COLO668 (cell line): ENCODE measurements at regions not wholly inside any gene's neighbourhood (a gene's known extent, or its start where the extent isn't known, plus 50 kb on each side); places are given as distances from the start of the nearest gene placed in this dataset.

Experiments
- DNase-seq: peaks from one replicate; lab custom pipeline; 2025; ENCODE audit not compliant: unreplicated experiment; lab: John Stamatoyannopoulos, UW

DNA sequence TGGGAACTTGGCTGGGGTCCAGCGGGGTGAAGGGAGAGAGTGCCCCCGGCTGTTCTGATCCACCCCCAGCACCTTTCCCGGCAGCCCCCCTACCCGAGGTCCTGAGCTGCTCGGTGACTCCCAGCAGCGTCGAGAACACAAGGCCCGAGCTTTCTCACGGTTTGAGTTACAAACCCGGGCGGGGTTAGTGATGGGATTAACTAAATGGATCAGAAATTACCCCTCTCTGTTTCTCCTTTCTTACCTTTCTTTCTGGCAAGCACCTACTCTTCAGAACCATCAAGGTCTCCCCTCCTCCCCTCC is 139.4 kb upstream of the GPC1 start:
- no peak for DNase-seq

DNA sequence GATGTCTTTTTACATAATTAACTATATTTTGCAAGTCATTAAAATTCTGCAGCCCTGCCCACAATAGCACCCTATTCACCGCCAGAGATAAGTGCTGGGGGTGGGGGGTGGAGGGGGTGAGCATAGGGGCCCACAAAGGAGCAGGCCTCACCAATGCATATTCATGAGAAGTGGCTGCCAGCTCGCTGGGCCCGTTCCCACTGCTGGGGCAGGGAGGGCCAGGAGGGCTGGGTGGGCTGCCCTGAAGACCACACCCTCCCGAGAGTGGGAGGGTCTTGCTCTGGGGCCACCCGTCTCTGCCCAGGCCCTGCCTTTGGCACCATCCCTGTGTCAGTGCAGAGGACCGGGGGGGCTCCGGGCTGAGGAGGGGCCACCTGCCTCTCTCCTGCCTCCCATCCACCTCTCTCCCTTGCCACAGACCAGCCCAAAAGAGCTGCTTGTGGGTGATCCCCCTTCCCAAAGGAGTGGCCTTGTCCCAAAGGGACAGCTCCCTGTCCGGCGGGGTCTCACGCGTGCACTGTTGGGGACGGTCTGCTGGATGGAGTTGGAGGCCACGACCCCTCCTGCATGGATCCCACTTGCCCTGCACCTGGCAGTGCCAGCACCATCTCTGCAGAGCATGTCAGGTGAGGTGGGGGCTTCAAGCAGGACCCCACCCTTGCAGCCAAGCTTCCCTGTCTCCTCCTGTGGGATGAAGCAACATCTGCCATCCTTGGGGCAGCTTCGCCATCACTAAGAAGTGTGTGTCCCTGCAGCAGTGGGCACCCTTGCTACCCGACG is 138.8 kb upstream of the GPC1 start:
- no peak for DNase-seq

DNA sequence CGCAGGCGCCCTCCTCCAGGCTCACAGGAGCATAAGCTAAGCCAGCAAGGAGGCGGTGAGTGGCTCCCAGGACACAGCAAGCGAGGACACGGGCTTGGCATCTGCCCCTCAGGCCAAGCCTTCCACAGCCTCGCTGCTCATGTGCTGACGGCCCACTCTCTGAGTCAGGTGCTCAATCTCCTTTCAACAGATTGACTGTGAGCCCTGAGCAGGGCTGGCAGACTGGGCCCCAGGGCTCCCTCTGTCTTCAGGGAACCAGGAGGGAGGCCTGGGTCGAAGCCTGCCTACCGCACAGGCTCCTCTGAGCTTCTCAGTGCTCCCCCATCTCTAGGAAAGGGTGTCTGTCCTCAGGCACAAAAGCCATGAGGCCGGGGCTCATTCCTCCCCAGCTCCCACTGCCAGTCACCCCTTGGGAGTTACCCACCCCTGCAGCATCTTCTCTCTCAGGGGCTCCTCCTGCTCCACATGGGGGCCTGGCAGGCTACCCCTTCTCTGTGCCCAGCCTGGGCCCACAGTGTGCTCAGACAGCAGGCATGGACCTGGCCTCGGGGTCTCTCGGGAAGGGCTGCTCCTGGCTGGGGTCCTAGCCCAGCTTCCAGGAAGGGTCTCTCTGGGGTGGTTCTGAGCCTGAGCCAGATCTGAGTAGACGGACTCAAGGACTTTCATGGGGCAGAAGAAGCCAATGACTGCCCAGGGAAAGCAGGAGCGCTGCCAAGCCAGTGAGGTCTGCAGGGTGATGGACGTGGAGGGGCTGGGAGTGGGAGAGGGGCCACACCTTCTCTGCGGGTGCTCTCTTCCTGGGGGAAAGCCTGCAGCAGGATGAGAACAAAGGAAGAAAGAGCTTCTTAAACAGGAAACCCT is 138.0 kb upstream of the GPC1 start:
- DNase-seq, result no peak

DNA sequence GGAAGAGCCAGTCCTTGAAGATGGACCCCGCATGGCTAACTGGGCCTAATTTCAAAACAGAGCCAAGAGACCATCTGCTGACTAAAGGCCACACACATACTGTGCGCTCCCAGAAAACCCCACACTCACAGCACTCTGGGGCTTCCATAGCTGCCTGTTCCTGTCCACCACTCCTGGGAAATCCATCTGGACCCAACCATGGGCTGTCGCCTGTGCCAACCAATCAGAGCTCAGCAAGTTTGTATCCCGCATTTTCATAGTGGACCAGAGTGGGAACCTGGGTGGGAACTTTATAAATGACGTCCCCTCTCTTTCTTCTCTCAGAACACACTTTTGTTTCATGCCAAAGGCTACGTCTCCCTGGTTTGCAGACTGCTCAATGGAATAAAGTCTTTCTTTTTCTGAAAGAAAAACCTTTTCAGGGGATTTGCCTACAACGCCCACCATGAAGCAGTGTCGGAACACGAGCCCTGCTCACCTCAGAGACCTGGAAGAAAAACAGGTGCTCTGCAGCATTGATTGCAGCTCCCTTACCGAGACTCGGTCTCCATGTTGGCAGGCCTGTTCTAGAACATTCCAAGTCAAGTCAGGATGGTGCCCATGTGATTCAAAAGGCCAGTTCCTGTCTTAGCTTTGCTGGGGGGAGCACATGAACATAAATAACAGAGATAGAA is 137.2 kb upstream of the GPC1 start:
- no peak for DNase-seq

DNA sequence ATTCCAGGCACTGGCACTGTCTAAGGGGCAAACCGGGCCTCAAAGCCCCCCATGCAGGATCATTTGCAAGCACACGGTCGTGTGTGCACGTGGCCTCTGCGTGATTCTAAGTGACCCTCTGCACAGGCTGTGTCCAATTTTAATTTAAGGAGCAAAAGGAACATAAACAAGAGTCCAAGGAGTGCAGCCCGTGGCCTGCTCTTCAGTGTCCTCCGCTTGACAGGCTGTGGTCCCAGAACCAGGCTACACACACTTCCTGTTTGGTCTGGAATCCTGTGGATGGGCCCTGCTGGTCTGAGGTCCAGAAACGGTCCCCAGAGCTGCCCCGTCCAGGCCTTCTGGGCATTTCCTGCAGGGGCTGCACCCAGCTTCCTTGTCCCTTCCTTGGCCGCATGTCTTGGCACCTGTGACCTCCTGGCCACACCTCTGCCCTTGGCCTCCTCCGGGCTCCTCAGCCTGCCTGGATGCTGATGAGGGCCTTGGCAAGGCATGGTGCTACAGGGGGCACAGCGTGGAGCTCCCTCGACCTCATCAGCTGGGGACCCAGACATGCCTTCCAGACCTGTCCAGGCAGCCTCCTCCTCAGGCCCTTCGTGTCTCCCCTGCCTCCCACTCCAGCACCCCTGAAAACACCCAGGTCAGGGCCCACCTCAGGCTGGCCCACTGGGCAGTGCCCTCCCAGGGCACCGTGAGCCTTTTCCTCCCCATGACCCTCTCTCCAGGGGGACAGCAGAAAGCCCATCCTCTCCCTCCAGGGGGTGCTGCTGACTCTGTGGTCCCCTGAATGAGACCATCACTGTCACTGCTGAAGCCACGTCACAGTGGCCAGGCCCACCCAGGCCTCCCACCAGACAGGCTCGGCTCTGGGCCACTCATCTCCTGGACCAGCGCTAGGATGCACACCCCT is 136.4 kb upstream of the GPC1 start:
- DNase-seq, result no peak

DNA sequence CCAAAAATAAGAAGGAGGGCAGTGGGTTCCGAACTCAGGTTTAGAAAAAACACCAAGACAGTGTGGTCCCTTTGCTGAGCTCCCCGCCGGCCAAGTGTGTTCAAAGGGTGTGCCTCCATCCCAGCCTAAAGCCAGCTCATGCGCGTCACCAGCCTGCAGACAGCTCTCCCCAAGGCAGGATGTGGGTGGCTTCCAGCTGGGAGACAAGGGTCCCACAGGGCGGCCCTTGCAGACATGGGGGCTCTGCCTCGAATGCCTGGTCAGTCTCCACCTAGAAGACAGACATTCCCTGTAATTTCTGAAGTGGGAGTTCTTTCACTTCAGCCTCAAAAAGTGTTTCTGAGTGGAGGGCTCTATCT is 135.8 kb upstream of the GPC1 start:
- DNase-seq, result no peak

DNA sequence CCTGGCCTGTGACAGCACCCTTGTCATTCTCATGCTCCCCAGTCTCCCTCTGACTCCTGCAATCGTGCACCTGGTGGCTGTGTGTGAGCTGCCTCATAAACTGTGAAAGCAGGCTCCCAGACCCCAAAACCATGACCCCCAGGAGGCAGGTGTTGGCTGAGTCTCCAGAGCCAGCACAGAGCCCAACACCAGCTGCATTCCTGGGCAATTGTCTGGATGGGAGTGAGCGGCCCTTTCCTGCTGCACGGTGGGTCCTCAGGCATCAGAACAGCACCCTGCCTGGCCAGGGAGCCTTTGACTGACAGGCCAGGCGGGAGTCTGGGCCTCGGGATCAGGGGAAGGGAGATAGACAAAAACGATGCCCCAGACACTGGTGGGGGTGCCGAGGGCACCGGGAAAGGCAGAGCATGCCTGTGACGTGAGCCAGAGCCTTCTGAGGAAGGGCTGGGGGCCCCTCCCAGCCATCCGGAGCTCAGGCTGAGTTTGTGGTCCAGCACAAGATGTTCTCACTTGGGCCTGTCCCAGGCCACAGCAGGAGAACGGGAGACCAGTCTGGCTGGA is 135.1 kb upstream of the GPC1 start:
- DNase-seq, result no peak

DNA sequence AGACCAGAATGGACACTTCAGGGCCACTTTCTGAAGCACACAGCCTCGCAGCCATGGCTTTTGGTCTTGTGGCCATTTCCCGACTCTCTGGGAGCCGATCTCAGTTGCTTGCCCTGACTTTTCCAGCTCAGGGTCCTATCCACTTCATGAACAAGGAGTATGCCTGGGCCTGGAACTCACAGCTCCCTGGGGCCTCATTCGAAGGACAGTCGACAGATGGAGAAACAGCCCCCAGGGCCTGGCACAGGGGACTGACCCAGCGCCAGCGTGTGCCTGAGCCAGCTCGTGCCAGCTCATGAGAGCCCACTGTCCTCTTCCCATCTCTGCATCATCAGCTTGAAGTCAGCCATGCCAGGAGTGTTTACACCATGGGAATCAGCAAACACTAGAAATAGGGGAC is 134.6 kb upstream of the GPC1 start:
- DNase-seq, result no peak

DNA sequence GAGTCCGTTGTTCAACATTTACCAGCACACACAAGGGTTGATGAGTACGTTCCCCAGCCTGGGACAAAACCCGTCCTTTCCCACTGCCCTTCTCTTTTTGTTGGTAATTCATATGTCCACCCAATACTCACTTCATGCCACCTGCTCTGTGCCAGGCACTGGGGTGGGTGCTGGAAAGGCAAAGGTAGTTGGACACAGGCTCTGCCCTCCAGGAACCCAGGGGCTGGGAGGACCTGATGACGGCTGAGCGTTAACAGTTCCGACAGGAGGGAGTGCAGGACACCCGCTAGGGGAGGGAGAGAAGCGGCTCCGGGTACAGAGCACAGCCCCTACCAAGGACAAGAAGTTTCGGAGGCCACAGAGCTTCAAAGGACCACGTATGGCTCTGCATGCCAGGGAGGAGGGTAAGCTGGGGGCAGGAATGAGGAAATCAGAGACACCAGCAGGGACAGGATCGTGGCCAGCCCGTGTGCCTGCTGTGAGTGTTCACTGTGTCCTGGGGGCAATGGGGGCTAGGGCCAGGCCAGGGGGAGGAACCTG is 134.1 kb upstream of the GPC1 start:
- DNase-seq, result no peak

DNA sequence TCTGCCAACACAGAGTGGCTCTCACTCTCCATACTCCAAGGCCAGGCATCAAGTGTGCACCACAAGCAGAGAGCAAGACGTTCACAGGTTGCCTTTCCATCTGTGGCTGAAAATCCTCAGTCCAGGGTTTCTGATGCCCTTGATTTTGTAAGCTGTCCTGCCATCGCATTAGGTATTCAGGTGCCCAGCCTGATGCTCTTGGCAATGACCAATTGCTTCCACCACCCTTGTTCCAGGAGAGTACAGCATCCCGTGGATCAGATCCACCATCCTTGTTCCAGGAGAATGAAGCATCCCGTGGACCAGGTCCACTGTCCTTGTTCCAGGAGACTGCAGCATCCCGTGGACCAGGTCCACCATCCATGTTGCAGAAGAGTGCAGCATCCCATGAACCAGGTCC is 133.4 kb upstream of the GPC1 start:
- DNase-seq, result no peak

DNA sequence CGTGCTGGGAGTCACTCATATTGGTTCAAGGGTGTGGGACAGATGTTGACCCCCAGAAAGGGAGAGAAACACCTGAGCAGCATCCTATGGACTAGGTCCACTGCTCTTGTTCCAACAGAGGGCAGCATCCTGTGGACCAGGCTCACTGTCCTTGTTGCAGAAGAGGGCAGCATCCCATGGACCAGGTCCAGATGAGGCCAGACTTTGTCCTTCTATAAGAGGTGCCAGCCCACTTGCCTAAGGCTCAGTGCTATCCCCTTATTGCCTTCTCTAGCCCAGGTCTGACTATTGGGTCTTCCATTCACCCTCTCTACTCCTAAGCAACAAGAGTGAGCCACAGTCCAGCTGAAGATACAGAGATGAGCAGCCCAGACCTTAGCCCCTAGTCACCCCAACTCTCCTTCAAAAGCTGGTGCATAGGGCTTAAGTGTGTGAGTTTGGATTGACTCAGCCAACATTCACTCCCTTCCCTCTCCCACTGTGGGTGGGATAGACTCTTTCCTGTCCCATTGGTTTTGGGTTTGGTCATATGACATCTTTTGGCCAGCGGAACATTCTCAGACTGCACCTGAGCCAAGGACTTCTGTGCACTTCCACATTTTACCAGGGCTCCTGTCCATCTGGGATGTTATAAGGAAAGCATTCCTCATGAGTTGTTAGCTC is 132.4 kb upstream of the GPC1 start:
- DNase-seq, result no peak

DNA sequence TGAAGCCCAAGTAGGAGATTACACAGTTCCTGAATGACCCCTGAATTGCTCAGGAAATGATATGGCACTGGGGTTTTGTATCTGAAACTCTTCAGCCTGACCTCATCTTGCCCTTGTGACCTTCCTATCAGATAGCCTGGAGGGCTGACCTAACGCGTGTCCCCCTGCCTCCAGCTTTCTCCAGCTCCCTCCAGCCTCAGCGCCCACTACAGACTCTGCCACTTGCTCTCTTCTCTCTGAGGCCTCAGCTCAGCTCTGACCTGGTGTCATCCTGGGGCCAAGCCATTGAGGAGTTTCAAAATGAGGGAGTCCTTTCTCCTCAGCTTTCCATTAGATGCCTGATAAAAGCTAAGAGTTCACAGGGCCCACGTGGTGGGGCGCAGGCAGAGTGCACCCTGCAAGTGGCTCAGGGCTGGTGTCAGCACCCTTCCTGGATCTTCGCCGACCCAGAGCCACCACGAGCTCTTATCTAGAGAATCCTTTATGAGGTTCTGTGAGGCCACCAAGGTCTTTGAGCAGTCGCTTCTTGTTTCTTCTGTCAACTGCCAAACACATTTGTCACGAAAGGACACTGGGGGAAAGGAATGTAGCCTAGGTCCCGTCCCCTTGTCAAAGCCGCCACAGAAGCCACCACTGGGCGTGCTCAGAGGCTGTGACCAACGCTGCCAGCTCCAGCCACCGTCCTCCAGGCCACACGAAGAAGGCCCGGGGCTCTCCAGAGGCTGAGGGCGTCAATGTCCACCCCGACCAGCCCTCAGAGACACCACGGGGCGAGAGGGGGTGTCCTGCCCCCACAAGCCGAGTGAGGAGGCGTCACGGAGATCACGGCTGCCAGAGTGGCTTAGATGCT is 131.3 kb upstream of the GPC1 start:
- no peak for DNase-seq

DNA sequence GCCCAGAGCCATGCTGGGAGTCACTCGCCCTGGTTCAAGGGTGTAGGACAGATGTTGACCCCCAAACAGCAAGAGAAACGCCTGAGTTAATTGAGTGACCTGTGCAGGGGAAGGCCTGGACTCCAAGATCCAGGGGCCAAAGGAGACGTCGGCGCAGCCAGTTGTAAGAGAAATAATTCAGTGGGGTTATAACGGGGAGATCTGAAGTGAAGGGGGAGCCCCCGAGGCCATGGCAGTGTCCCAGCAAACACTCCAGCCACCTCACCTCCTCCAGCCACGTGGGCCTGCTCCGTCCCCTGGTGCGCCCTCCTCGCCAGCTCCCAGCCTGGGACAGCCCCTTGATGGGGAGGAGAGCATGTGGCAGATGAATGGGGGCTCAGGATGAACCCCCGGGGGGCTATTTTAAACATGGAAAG is 130.7 kb upstream of the GPC1 start:
- no peak for DNase-seq

DNA sequence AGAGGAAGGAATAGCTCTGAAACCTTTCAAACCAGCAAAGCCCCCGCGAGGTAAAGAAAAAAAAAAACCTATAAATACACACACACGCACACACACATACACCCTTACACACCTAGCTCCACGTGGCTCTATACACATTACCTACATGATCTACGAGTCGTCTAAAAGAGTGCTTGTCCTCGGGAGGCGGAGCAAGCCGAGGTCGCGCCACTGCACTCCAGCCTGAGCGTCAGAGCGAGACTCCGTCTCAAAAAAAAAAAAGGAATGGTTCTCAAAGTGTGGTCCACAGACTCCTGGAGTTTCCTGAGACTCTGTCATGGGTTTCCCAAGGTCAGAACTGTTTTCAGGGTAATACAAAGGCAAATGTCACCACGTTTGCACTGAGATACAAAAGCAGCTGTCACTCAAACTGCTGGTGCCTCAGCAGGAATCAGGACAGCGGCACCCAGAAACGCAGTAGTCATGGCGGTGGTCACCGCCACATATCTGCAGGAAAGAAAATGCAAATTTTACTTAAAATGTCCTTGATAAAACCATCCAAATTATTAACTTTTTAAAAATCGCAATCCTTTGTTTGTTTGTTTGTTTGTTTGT is 130.0 kb upstream of the GPC1 start:
- DNase-seq, result no peak

DNA sequence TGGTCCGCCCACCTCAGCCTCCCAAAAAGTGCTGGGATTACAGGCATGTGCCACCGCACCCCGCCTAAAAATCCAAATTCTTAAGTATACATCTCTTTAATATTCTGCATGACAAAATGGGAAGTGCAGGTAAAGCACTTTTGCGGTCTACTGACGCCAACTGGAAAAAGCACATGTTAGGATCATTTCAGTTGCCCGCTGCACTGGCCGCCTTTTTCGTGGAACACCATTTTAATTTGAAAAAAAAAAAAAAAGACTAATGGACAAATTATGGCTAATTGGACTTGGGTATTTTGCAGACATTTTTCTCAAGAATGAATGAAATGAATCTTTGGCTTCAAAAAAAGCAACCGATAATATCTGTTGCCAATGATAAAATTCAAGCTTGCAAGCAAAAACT is 129.3 kb upstream of the GPC1 start:
- DNase-seq, result no peak

DNA sequence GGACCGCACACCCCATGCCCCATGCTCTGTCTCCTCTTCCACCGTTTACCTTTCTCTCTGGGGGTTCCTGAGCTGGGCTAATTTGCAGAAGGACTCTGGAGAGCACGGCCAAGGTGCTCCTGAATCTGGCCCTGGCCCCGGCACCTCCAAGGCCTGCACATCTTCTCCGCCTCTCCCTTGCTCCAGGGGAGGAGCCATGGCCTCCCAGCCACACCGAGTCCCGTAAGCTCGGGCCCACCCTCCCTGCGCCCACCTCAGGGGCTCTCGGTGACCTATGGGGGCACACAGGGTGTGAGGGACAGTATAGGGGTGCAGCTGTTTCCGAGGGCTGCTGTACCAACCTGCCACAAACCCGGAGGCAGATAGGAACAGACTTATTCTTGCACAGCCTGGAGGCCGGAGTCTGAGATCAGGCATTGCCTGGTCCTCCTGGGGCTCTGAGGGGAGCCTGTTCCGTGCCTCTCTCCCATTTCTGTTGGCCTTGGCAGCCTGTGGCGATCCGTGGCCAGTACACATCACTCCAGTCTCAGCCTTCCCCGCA is 127.3 kb upstream of the GPC1 start:
- DNase-seq, result no peak

DNA sequence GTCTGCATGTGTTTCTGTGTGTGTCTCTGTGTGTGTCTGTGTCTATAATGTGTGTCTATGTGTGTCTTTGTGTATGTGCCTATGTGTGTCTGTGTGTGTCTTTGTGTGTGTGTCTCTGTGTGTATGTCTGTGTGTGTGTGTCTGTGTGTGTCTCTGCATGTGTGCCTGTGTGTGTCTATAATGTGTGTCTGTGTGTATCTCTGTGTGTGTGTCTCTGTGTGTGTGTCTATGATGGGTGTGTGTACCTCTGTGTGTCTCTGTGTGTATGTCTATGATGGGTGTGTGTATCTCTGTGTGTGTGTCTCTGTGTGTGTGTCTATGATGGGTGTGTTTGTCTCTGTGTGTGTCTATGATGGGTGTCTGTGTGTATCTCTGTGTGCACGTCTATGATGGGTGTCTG is 126.2 kb upstream of the GPC1 start:
- no peak for DNase-seq

DNA sequence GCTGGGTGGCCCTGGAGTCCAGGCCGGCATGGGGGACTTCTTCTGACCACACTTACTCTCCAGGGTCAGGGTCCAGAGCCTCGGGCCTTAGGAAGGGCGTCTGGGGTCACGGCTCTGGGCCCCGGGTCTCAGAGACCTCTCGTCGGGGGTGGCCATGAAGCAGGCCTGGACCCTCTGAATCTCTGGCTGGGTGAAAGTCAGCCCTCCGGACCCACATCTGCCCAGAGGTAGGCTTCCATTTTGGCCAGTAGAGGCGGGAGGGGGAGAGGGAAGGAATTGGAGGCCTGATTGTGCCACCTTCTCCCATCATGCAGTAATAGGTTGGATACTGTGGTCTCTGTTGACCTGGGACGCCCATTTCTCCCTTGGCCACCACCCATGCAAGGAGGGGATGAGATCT is 125.3 kb upstream of the GPC1 start:
- no peak for DNase-seq
